ENCODE measurements at regions not wholly inside any gene's neighbourhood (a gene's known extent, or its start where the extent isn't known, plus 50 kb on each side); places are given as distances from the start of the nearest gene placed in this dataset.

GRCh38 chr20:39504710-39505094, 542.6 kb downstream of the DHX35 start:
- H3K27ac ChIP-seq (ENCODE audit: low read depth, low read length) = no peak overlapping the region
- H3K4me1 ChIP-seq (ENCODE audit: control insufficient read depth in 5 of 5, insufficient read depth in 5 of 5, low read length in 5 of 5) = no peaks in the 10 kb centered on the region
- no peak overlapping the region for H3K4me3 ChIP-seq (ENCODE audit: low read depth in 1 of 5, low read length in 5 of 5)

GRCh38 chr20:39503902-39504709, 542.0 kb downstream of the DHX35 start:
- Histone ChIP-seq H3K27ac (ENCODE audit: low read depth, low read length) (no peak overlapping the region), H3K4me3 (ENCODE audit: low read depth in 1 of 5, low read length in 5 of 5) (no peak overlapping the region), H3K4me1 (ENCODE audit: control insufficient read depth in 5 of 5, insufficient read depth in 5 of 5, low read length in 5 of 5) (no peaks in the 10 kb centered on the region), H3K9ac (ENCODE audit: low read length in 5 of 5) (no peak overlapping the region), H3K27me3 (ENCODE audit: control insufficient read depth in 5 of 5, insufficient read depth in 4 of 5, low read length in 5 of 5) (no peaks in the 10 kb centered on the region), H3K9me3 (ENCODE audit: control insufficient read depth in 5 of 5, low read length in 5 of 5) (peaks cover 0 to 3% (median 0%) of the 10 kb centered on the region in 5 donors), H3K36me3 (ENCODE audit: control insufficient read depth in 5 of 5, insufficient read depth in 5 of 5, low read length in 5 of 5) (no peaks in the 10 kb centered on the region)

More at GRCh38 chr20:39504710-39505094, 542.6 kb downstream of the DHX35 start:
- no peaks in the 10 kb centered on the region for H3K36me3 ChIP-seq (ENCODE audit: control insufficient read depth in 5 of 5, insufficient read depth in 5 of 5, low read length in 5 of 5)
- no peak overlapping the region for H3K9ac ChIP-seq (ENCODE audit: low read length in 5 of 5)
- no peaks in the 10 kb centered on the region for H3K27me3 ChIP-seq (ENCODE audit: control insufficient read depth in 5 of 5, insufficient read depth in 4 of 5, low read length in 5 of 5)
- H3K9me3 ChIP-seq (ENCODE audit: control insufficient read depth in 5 of 5, low read length in 5 of 5) = peaks cover 0 to 3% (median 0%) of the 10 kb centered on the region in 5 donors

DNA sequence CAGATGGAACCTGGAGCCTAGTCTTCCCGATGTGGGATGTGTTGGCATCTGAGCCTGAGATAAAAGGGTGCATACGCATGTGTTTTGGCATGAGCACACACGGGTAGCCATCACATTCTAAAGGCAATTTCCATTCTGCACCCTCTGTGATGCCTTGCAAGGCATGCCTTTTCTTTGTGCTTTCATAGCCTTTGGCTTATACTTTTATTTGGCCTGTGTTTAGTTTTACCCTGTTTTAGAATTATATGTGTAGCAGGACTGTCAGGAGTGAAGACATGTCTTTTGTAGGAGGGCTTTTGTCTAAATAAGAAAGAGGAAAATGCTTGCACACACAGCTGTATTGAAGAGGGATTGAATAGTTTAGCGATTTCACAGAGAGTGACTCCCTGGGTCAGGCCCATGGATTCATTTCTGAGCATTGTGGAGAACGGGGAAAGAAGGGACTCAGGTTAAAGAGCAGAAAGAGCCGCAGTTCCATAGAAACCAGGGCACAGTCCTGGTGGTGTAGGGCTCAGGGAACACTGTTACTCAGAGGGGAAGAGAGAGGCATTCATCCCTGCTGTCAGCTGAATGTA, 530.2 kb downstream of the DHX35 start:
- Histone ChIP-seq H3K4me1 (ENCODE audit: control insufficient read depth in 5 of 5, insufficient read depth in 5 of 5, low read length in 5 of 5) (peaks cover 0 to 2% (median 0%) of the 10 kb centered on the region in 5 donors), H3K9me3 (ENCODE audit: control insufficient read depth in 5 of 5, low read length in 5 of 5) (peaks cover 0 to 5% (median 5%) of the 10 kb centered on the region in 5 donors)

DNA sequence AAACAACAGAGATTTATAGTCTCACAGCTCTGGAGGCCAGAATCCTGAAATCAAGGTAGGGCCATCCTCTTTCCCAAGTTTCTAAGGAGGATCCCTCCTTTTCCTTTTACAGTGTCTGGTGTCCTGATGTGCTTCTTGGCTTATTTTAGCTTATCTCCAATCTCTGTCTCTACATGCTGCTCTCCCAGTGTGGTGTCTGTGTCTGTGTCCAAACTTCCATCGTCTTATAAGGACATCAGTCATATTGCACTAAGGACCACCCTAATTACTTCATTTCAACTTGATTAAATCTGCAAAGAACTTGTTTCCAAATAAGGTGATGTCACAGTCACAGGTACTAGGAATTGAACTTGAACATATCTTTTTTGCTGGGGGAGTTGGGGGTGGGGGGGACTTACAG, 529.6 kb downstream of the DHX35 start:
- H3K4me3 ChIP-seq (ENCODE audit: low read depth in 1 of 5, low read length in 5 of 5) = no peak overlapping the region
- no peaks in the 10 kb centered on the region for H3K27me3 ChIP-seq (ENCODE audit: control insufficient read depth in 5 of 5, insufficient read depth in 4 of 5, low read length in 5 of 5)
- H3K9ac ChIP-seq (ENCODE audit: low read length in 5 of 5) = no peak overlapping the region
- H3K9me3 ChIP-seq (ENCODE audit: control insufficient read depth in 5 of 5, low read length in 5 of 5) = peaks cover 0 to 3% (median 0%) of the 10 kb centered on the region in 5 donors
- H3K27ac ChIP-seq (ENCODE audit: low read depth, low read length) = no peak overlapping the region
- H3K36me3 ChIP-seq (ENCODE audit: control insufficient read depth in 5 of 5, insufficient read depth in 5 of 5, low read length in 5 of 5) = no peaks in the 10 kb centered on the region
- peaks cover 0 to 2% (median 0%) of the 10 kb centered on the region in 5 donors for H3K4me1 ChIP-seq (ENCODE audit: control insufficient read depth in 5 of 5, insufficient read depth in 5 of 5, low read length in 5 of 5)

More for the DNA sequence above, 530.2 kb downstream of the DHX35 start:
- no peaks in the 10 kb centered on the region for H3K27me3 ChIP-seq (ENCODE audit: control insufficient read depth in 5 of 5, insufficient read depth in 4 of 5, low read length in 5 of 5)
- H3K36me3 ChIP-seq (ENCODE audit: control insufficient read depth in 5 of 5, insufficient read depth in 5 of 5, low read length in 5 of 5) = no peaks in the 10 kb centered on the region
- H3K9ac ChIP-seq (ENCODE audit: low read length in 5 of 5) = no peak overlapping the region
- H3K4me3 ChIP-seq (ENCODE audit: low read depth in 1 of 5, low read length in 5 of 5) = no peak overlapping the region
- H3K27ac ChIP-seq (ENCODE audit: low read depth, low read length) = no peak overlapping the region

- Histone ChIP-seq H3K4me3 (ENCODE audit: low read depth in 1 of 5, low read length in 5 of 5) (no peak overlapping the region), H3K36me3 (ENCODE audit: control insufficient read depth in 5 of 5, insufficient read depth in 5 of 5, low read length in 5 of 5) (no peaks in the 10 kb centered on the region), H3K9me3 (ENCODE audit: control insufficient read depth in 5 of 5, low read length in 5 of 5) (peaks cover 0 to under 1% (median 0%) of the 10 kb centered on the region in 5 donors), H3K9ac (ENCODE audit: low read length in 5 of 5) (no peak overlapping the region), H3K27me3 (ENCODE audit: control insufficient read depth in 5 of 5, insufficient read depth in 4 of 5, low read length in 5 of 5) (no peaks in the 10 kb centered on the region), H3K27ac (ENCODE audit: low read depth, low read length) (no peak overlapping the region), H3K4me1 (ENCODE audit: control insufficient read depth in 5 of 5, insufficient read depth in 5 of 5, low read length in 5 of 5) (peaks cover 0 to 2% (median 0%) of the 10 kb centered on the region in 5 donors)
Observed at GRCh38 chr20:39489986-39490560, 527.9 kb downstream of the DHX35 start.

DNA sequence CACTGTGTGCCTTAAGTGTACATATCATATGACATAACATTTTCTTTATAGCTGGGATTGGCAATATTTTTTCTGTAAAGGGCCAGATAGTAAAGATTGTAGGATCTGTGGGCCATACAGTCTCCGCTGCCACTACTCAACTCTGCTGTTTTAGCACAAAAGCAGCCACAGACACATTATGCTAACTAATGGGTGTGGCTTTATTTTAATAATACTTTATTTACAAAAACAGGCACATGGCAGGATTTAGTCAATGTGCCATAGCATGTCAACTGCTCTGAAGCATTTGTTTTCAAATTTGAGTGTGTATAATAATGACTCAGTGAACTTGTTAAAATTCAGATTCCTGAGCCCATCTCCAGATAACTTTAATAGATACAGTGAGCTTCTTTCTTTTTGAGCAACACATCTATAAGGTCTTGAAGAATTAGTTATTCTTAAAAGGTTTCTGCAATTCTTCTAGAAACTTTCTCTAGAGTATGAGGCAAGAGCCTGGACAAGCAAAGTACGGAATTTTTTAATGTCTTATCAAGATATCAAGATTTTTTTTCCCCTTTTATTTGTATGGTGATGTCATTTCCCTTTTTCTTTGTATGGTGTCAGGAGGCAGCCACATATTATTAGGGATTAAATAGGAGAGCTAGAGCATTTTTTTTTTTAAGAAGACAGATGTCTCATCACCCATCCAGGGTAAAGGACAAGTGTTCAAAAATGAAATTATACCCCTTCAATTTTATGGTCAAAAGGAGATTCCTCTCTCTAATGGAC, 518.3 kb downstream of the DHX35 start:
- Histone ChIP-seq H3K36me3 (ENCODE audit: control insufficient read depth in 5 of 5, insufficient read depth in 5 of 5, low read length in 5 of 5) (no peaks in the 10 kb centered on the region), H3K4me3 (ENCODE audit: low read depth in 1 of 5, low read length in 5 of 5) (no peak overlapping the region), H3K9me3 (ENCODE audit: control insufficient read depth in 5 of 5, low read length in 5 of 5) (no peaks in the 10 kb centered on the region), H3K4me1 (ENCODE audit: control insufficient read depth in 5 of 5, insufficient read depth in 5 of 5, low read length in 5 of 5) (no peaks in the 10 kb centered on the region), H3K27me3 (ENCODE audit: control insufficient read depth in 5 of 5, insufficient read depth in 4 of 5, low read length in 5 of 5) (no peaks in the 10 kb centered on the region), H3K27ac (ENCODE audit: low read depth, low read length) (no peak overlapping the region), H3K9ac (ENCODE audit: low read length in 5 of 5) (no peak overlapping the region)

GRCh38 chr20:39479196-39479810, 517.2 kb downstream of the DHX35 start:
- H3K4me3 ChIP-seq (ENCODE audit: low read depth in 1 of 5, low read length in 5 of 5) = no peak overlapping the region
- H3K36me3 ChIP-seq (ENCODE audit: control insufficient read depth in 5 of 5, insufficient read depth in 5 of 5, low read length in 5 of 5) = no peaks in the 10 kb centered on the region
- H3K4me1 ChIP-seq (ENCODE audit: control insufficient read depth in 5 of 5, insufficient read depth in 5 of 5, low read length in 5 of 5) = no peaks in the 10 kb centered on the region
- H3K9ac ChIP-seq (ENCODE audit: low read length in 5 of 5) = no peak overlapping the region
- H3K27me3 ChIP-seq (ENCODE audit: control insufficient read depth in 5 of 5, insufficient read depth in 4 of 5, low read length in 5 of 5) = no peaks in the 10 kb centered on the region
- H3K9me3 ChIP-seq (ENCODE audit: control insufficient read depth in 5 of 5, low read length in 5 of 5) = no peaks in the 10 kb centered on the region
- no peak overlapping the region for H3K27ac ChIP-seq (ENCODE audit: low read depth, low read length)

- Histone ChIP-seq H3K9ac (ENCODE audit: low read length in 5 of 5) (no peak overlapping the region), H3K9me3 (ENCODE audit: control insufficient read depth in 5 of 5, low read length in 5 of 5) (peaks cover 0 to 2% (median 0%) of the 10 kb centered on the region in 5 donors), H3K4me3 (ENCODE audit: low read depth in 1 of 5, low read length in 5 of 5) (no peak overlapping the region), H3K36me3 (ENCODE audit: control insufficient read depth in 5 of 5, insufficient read depth in 5 of 5, low read length in 5 of 5) (no peaks in the 10 kb centered on the region), H3K4me1 (ENCODE audit: control insufficient read depth in 5 of 5, insufficient read depth in 5 of 5, low read length in 5 of 5) (no peaks in the 10 kb centered on the region), H3K27ac (ENCODE audit: low read depth, low read length) (no peak overlapping the region), H3K27me3 (ENCODE audit: control insufficient read depth in 5 of 5, insufficient read depth in 4 of 5, low read length in 5 of 5) (no peaks in the 10 kb centered on the region)
Observed at GRCh38 chr20:39474879-39475278, 512.7 kb downstream of the DHX35 start.

DNA sequence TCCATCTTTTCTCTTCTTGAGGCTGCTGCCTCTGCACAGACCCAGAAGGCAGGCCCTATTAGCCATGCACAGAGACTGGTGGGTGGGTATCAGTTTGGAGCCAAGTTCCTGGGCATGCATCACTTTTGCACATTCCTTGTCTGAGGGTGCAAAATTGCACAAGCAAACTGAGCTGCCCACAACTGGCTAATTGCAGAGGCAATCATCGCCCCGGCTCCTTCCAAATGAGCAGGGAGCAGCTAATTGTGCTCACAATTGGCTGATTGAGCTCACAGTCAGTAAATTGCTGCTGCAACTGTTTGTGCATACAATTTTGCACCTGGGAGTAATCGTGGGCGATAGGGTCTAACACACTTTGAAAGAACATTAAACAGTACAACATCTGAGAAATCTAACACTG, 511.4 kb downstream of the DHX35 start:
- H3K4me3 ChIP-seq (ENCODE audit: low read depth in 1 of 5, low read length in 5 of 5) = no peak overlapping the region
- H3K36me3 ChIP-seq (ENCODE audit: control insufficient read depth in 5 of 5, insufficient read depth in 5 of 5, low read length in 5 of 5) = no peaks in the 10 kb centered on the region
- H3K27me3 ChIP-seq (ENCODE audit: control insufficient read depth in 5 of 5, insufficient read depth in 4 of 5, low read length in 5 of 5) = no peaks in the 10 kb centered on the region

More for the DNA sequence above, 511.4 kb downstream of the DHX35 start:
- no peak overlapping the region for H3K9ac ChIP-seq (ENCODE audit: low read length in 5 of 5)
- no peaks in the 10 kb centered on the region for H3K4me1 ChIP-seq (ENCODE audit: control insufficient read depth in 5 of 5, insufficient read depth in 5 of 5, low read length in 5 of 5)
- no peak overlapping the region for H3K27ac ChIP-seq (ENCODE audit: low read depth, low read length)
- peaks cover 0 to 2% (median 0%) of the 10 kb centered on the region in 5 donors for H3K9me3 ChIP-seq (ENCODE audit: control insufficient read depth in 5 of 5, low read length in 5 of 5)

All from subcutaneous abdominal adipose tissue (tissue), 5 donors.